OCI-LY1 (cell line): ENCODE measurements at regions not wholly inside any gene's neighbourhood (a gene's known extent, or its start where the extent isn't known, plus 50 kb on each side); places are given as distances from the start of the nearest gene placed in this dataset.
A peak's percentile ranks its signal among the peaks of the same experiment; 100 is the strongest.

Source experiments
- H2AFZ ChIP-seq: fragments of 200-600 bp; sonication (generic), shearing (Covaris generic); 2 replicates; pipeline ENCODE4 v1.6.0; 2014; ENCODE audit warnings: antibody characterized with exemption, mild to moderate bottlenecking, low read length
- H3F3A ChIP-seq: fragments of 200-600 bp; sonication (generic), shearing (Covaris generic); 2 replicates; pipeline ENCODE4 v1.6.0; 2014; ENCODE audit warnings: mild to moderate bottlenecking, antibody characterized with exemption, low read length, moderate library complexity; ENCODE audit not compliant: insufficient read depth
- H3K27ac ChIP-seq: fragments of 200-600 bp; sonication (generic); 2 replicates; pipeline ENCODE4 v1.5.1; 2014; ENCODE audit warnings: low read length, mixed run types, mild to moderate bottlenecking, low read depth; ENCODE audit not compliant: poor library complexity, severe bottlenecking
- H3K27me3 ChIP-seq: fragments of 200-600 bp; sonication (generic); 2 replicates; pipeline ENCODE4 v1.6.0; 2014; ENCODE audit warnings: antibody characterized with exemption, mild to moderate bottlenecking, low read length, moderate library complexity; ENCODE audit not compliant: insufficient read depth
- H3K36me3 ChIP-seq: fragments of 200-600 bp; sonication (generic); 2 replicates; pipeline ENCODE4 v1.6.1; 2014; ENCODE audit warnings: mild to moderate bottlenecking, antibody characterized with exemption, low read length, moderate library complexity, mixed read lengths; ENCODE audit not compliant: insufficient read depth
- H3K4me1 ChIP-seq: fragments of 200-600 bp; sonication (generic); 2 replicates; pipeline ENCODE4 v1.5.1; 2014; ENCODE audit warnings: mild to moderate bottlenecking, low read length, moderate library complexity; ENCODE audit not compliant: insufficient read depth, severe bottlenecking
- H3K4me2 ChIP-seq: fragments of 200-600 bp; sonication (generic), shearing (Covaris generic); 2 replicates; pipeline ENCODE4 v1.6.1; 2014; ENCODE audit warnings: low read length
- H3K4me3 ChIP-seq: fragments of 200-600 bp; sonication (generic); 2 replicates; pipeline ENCODE4 v1.5.1; 2014; ENCODE audit warnings: low read length, low read depth, mild to moderate bottlenecking, mixed read lengths; ENCODE audit not compliant: poor library complexity, severe bottlenecking
- H3K79me2 ChIP-seq: fragments of 200-600 bp; shearing (Covaris generic); 2 replicates; pipeline ENCODE4 v1.6.1; 2016; ENCODE audit warnings: mixed run types, low read length, mixed read lengths; ENCODE audit not compliant: insufficient read depth
- H3K9ac ChIP-seq: fragments of 200-600 bp; sonication (generic), shearing (Covaris generic); 2 replicates; pipeline ENCODE4 v1.6.1; 2014; ENCODE audit warnings: mild to moderate bottlenecking, low read length, mixed read lengths
- H3K9me2 ChIP-seq: fragments of 200-600 bp; sonication (generic), shearing (Covaris generic); 2 replicates; pipeline ENCODE4 v1.6.1; 2014; ENCODE audit warnings: low read depth, mild to moderate bottlenecking, low read length, mixed read lengths
- H3K9me3 ChIP-seq: fragments of 200-600 bp; shearing (Covaris generic); 2 replicates; pipeline ENCODE4 v1.6.1; 2014; ENCODE audit warnings: low read length, mixed read lengths
- H4K20me1 ChIP-seq: fragments of 200-600 bp; sonication (generic), shearing (Covaris generic); 2 replicates; pipeline ENCODE4 v1.6.0; 2016; ENCODE audit warnings: mild to moderate bottlenecking, low read length; ENCODE audit not compliant: insufficient read depth
- EZH2 ChIP-seq: fragments of 200-600 bp; sonication (generic), shearing (Covaris generic); IDR thresholded peaks from 2 replicates; pipeline ENCODE4 v1.8.0; 2017; ENCODE audit warnings: borderline replicate concordance, mixed run types, mild to moderate bottlenecking, antibody characterized with exemption, low read length, moderate library complexity, mixed read lengths
- TF ChIP-seq, protein P1 (sequence below): fragments of 200-600 bp; sonication (generic), shearing (Covaris generic); IDR thresholded peaks from 2 replicates; pipeline ENCODE4 v1.5.1; 2017; ENCODE audit warnings: mild to moderate bottlenecking, antibody characterized with exemption, low read length, moderate library complexity, mixed read lengths

DNA sequence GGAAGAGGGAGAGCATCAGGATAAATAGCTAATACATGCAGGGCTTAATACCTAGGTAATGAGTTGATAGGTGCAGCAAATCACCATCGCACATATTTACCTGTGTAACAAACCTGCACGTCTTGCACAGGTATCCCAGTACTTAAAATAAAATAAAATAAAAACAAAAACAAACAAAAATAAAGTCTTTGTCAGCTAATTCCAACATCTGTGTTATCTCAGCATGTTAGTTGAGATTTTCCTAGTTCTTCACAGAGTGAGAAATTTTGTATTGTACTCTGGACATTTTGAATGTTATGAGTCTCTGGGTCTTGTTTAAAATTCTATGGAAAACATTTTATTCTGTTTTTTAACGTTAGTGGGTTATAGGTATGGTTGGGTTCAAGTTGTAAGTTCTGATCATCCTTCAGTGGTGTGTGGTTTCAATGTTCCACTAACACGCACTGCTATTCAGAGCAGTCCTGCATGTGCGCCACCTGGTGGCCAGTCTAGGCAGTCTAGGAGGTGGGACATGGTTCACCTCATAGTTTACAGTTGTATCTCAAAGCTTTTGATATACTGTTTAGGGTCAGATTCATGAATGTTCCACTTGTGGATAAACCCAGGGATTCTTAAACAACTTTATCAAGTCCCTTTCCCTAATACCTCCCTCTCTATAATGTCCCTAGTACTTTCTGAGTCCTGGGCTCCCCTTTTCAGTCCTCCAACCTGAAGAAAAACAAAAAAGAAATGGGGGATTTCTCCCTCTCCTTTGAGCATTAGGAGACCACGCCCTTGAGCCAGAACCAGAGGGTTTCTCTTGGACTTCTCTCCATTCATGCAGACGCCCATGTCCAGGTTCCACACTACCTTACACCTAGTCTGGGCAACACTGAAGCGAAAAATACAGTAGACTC is 213.4 kb upstream of the GATA6 start:
- no peaks in the 10 kb centered on the region for H3K9me3 ChIP-seq
- H3F3A ChIP-seq = no peaks in the 10 kb centered on the region
- no peak overlapping the region for H3K4me3 ChIP-seq
- no peaks in the 10 kb centered on the region for H3K9me2 ChIP-seq
- no peak for TF ChIP-seq EZH2
- TF ChIP-seq, protein P1, sequence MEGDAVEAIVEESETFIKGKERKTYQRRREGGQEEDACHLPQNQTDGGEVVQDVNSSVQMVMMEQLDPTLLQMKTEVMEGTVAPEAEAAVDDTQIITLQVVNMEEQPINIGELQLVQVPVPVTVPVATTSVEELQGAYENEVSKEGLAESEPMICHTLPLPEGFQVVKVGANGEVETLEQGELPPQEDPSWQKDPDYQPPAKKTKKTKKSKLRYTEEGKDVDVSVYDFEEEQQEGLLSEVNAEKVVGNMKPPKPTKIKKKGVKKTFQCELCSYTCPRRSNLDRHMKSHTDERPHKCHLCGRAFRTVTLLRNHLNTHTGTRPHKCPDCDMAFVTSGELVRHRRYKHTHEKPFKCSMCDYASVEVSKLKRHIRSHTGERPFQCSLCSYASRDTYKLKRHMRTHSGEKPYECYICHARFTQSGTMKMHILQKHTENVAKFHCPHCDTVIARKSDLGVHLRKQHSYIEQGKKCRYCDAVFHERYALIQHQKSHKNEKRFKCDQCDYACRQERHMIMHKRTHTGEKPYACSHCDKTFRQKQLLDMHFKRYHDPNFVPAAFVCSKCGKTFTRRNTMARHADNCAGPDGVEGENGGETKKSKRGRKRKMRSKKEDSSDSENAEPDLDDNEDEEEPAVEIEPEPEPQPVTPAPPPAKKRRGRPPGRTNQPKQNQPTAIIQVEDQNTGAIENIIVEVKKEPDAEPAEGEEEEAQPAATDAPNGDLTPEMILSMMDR = peak; percentile 91
- no peak overlapping the region for H2AFZ ChIP-seq
- H3K27ac ChIP-seq = no peak overlapping the region
- H3K4me1 ChIP-seq = no peaks in the 10 kb centered on the region
- no peaks in the 10 kb centered on the region for H4K20me1 ChIP-seq
- H3K36me3 ChIP-seq = no peaks in the 10 kb centered on the region
- H3K4me2 ChIP-seq = no peak overlapping the region
- no peak overlapping the region for H3K9ac ChIP-seq
- H3K79me2 ChIP-seq = no peaks in the 10 kb centered on the region
- H3K27me3 ChIP-seq = no peaks in the 10 kb centered on the region

DNA sequence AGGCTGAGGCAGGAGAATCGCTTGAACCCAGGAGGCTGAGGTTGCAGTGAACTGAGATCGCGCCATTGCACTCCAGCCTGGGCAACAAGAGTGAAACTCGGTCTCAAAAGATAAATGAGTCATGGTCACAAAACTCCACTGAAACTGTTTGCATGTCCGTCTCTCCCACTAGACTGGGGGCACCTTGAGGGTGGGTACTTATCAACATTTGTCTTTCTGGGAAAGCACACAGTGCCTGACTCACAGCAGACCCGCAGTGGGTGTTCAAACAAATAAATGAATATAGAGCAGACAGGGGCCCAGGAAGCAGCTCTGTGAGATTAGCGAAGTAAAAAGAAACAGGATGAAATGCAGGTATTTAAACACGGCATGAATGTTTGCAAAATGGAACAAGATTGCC is 211.1 kb upstream of the GATA6 start:
- Histone ChIP-seq H3K9me3 (no peaks in the 10 kb centered on the region), H4K20me1 (no peaks in the 10 kb centered on the region), H3K9ac (no peak overlapping the region), H3K4me3 (no peak overlapping the region), H3K4me1 (no peaks in the 10 kb centered on the region), H3K27me3 (no peaks in the 10 kb centered on the region), H3K36me3 (no peaks in the 10 kb centered on the region), H3F3A (no peaks in the 10 kb centered on the region), H3K79me2 (no peaks in the 10 kb centered on the region), H3K27ac (no peak overlapping the region), H3K9me2 (no peaks in the 10 kb centered on the region), H2AFZ (no peak overlapping the region), H3K4me2 (no peak overlapping the region)
- no peak for TF ChIP-seq EZH2
- TF ChIP-seq, protein P1 = no peak

DNA sequence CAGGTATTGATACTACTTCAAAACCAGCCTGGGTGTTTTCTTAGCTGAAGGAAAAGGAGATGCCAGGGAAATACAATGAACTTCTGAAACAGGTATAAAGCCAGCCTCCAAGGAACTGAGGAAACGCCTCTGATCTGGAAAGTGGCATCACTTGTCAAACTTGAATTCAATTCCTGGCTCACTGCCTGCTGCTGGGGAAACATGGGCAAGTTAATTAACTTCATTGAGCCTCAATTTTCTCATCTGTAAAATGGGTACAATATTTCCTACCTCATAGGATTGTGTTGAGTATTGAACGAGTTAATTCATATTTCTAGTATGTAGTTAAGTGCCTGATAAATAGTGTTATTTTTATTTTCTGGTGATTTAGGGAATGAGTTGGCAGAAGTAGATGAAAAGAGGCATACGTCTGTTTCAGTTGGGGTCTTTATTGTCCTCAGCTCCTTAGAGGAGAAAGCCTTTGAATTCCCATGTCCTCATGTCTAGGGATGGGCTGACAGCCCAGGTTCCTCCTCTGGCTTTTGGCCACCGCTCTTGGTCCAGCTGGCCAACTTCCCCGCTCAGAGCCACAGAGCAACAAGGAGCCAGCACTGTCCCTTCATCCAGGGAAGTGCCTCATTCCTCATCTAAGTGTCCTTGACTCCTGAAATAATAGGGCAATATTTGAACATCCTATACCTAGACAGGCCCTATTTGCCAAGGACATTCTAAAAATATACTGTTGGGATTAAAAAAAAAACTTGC is 210.5 kb upstream of the GATA6 start:
- no peak overlapping the region for H3K9ac ChIP-seq
- H3K4me3 ChIP-seq = no peak overlapping the region
- no peaks in the 10 kb centered on the region for H4K20me1 ChIP-seq
- H3K27ac ChIP-seq = no peak overlapping the region
- no peak overlapping the region for H2AFZ ChIP-seq
- H3K79me2 ChIP-seq = no peaks in the 10 kb centered on the region
- H3K36me3 ChIP-seq = no peaks in the 10 kb centered on the region
- no peaks in the 10 kb centered on the region for H3K27me3 ChIP-seq
- no peaks in the 10 kb centered on the region for H3K9me3 ChIP-seq
- TF ChIP-seq, protein P1 = no peak
- no peak for TF ChIP-seq EZH2
- H3K4me1 ChIP-seq = no peaks in the 10 kb centered on the region
- H3F3A ChIP-seq = no peaks in the 10 kb centered on the region
- no peaks in the 10 kb centered on the region for H3K9me2 ChIP-seq
- H3K4me2 ChIP-seq = no peak overlapping the region
